Epithelial cell of proximal tubule (primary cell): ENCODE measurements at regions not wholly inside any gene's neighbourhood (a gene's known extent, or its start where the extent isn't known, plus 50 kb on each side); places are given as distances from the start of the nearest gene placed in this dataset.

Experiments
- DNase-seq: peaks from one replicate; pipeline ENCODE4 v3.0.0-alpha.2; 2011; ENCODE audit warnings: low read depth
- H3K4me3 ChIP-seq: 2 replicates; pipeline ENCODE4 v1.5.1; 2011; ENCODE audit warnings: low read depth, mild to moderate bottlenecking, low read length
- CTCF ChIP-seq: conservative IDR thresholded peaks from 2 replicates; pipeline ENCODE4 v1.5.1; 2012; ENCODE audit warnings: low read depth, mild to moderate bottlenecking, low read length

GRCh38 chr5:163357636-163358035 is 79.8 kb upstream of the CCNG1 start:
- no peak for TF ChIP-seq CTCF
- no peak for DNase-seq
- no peak overlapping the region for H3K4me3 ChIP-seq

- no peak for TF ChIP-seq CTCF
- no peak for DNase-seq
- no peak overlapping the region for H3K4me3 ChIP-seq
Measured at GRCh38 chr5:163360656-163361055, 76.7 kb upstream of the CCNG1 start.

- H3K4me3 ChIP-seq = no peak overlapping the region
- no peak for TF ChIP-seq CTCF
- no peak for DNase-seq
Measured at GRCh38 chr5:163361450-163361849, 75.9 kb upstream of the CCNG1 start.

GRCh38 chr5:163362840-163363371 is 74.5 kb upstream of the CCNG1 start:
- TF ChIP-seq CTCF = no peak
- DNase-seq = no peak
- H3K4me3 ChIP-seq = no peak overlapping the region

GRCh38 chr5:163363389-163363788 is 74.0 kb upstream of the CCNG1 start:
- TF ChIP-seq CTCF = no peak
- no peak for DNase-seq
- H3K4me3 ChIP-seq = no peak overlapping the region

- H3K4me3 ChIP-seq = no peak overlapping the region
- TF ChIP-seq CTCF = no peak
- no peak for DNase-seq
Measured at GRCh38 chr5:163366757-163367156, 70.6 kb upstream of the CCNG1 start.

- no peak for TF ChIP-seq CTCF
- no peak overlapping the region for H3K4me3 ChIP-seq
- DNase-seq = no peak
Measured at GRCh38 chr5:163369776-163370385, 67.5 kb upstream of the CCNG1 start.
